GM21529 (cell line): ENCODE measurements at regions not wholly inside any gene's neighbourhood (a gene's known extent, or its start where the extent isn't known, plus 50 kb on each side); places are given as distances from the start of the nearest gene placed in this dataset.

Experiments
- ATAC-seq: cut with Tn5 transposase; IDR thresholded peaks from one replicate; pipeline ENCODE4 v1.9.1; 2021; ENCODE audit not compliant: unreplicated experiment

DNA sequence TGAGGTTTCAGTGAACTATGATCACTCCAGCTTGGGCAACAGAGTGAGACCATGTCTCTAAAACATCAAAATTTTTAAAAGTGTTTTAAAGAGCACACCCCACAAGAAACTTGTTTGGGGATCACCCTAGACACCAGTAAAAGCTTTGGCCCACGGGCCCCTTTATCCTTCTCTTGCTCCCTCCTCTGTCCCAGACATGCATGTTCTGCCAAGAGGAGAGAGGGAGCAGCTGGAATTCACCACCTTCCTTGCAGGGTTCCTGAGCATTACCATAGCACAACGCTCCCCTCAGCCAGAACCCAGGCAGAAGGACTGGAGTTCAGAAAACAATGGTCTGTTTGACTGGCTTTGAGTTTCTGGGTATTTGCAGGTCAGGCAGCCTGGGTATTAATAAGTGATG, 214.3 kb upstream of the CDH5 start:
- no peak for ATAC-seq

- ATAC-seq = no peak
Measured at GRCh38 chr16:66150698-66151482, 215.6 kb upstream of the CDH5 start.

DNA sequence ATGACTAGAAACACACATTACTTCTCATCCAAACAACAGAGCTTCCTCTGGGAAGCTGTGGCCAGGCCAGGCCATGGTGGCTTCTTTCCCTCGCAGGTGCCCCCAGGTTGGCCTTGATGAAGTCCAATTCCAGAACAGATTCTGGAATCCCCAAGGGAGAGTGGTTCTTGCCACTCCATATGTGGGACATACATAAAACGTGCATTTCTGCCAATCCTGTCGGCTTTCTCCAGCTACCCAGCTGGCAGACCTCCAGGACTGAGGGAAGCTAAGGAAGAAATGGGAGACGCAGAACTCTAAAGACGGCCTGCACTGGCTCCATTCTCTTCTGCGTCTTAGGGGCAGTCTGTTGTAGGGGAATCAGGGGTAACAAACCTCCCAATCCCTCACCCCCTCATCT, 219.2 kb upstream of the CDH5 start:
- no peak for ATAC-seq

DNA sequence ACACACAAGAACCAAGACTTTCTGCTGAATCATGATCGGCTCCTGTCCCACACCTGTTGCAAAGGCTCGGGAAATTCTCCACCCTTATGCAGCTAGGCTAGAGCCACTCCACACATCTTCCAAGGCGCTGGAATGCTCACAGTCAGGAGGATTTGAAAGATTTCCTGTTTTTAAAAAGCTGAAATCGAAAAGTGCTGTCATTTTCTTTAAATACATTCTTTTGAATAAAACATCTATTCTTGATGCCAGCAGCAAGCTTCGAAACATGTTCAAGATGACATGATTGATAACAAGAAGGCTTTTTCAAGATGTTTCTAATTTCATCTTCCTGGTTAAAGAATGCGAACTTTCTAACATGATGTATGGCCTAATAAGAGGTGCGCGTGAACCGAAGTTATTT, 219.7 kb upstream of the CDH5 start:
- ATAC-seq = no peak

- no peak for ATAC-seq
Measured at GRCh38 chr16:66144641-66145040, 221.8 kb upstream of the CDH5 start.

- no peak for ATAC-seq
Measured at GRCh38 chr16:66143415-66143814, 223.1 kb upstream of the CDH5 start.

GRCh38 chr16:66141885-66142284, 224.6 kb upstream of the CDH5 start:
- no peak for ATAC-seq

DNA sequence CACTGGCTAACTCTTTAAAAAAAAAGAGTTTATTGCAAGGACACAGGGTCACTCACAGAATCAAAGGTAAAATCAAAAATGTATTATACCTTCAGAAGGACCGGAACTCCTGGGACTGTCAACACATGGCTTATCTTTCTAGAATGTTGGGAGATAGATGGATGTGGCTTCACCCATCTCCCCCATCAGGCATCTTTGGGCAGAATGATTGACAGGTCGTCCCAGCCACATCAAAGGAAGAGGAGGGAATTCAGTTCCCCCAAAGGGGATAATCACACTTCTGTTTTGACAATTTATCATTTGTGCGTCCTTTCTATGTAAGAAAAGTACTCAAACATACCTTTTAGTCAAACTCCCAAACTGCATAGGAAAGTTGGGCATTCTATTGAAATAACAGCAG, 228.6 kb upstream of the CDH5 start:
- no peak for ATAC-seq

DNA sequence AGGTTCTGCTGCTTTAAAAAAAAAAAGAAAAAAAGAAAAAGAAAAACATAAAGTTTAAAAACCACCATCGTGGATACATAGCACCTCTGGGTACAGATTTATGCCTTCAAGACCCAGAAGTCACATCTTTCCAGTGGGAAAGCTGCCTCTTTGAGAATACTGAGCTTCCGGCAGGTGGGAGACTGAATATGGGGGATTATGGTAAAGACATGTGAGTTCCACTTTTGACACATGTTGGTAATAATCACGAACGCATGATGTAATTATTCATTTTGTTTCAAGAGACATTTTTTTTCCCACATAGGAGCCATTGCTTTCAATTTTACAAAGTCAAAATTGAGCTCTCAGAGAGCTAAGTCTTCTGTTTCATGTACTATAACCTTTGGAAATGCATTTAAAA, 229.7 kb upstream of the CDH5 start:
- ATAC-seq = no peak

DNA sequence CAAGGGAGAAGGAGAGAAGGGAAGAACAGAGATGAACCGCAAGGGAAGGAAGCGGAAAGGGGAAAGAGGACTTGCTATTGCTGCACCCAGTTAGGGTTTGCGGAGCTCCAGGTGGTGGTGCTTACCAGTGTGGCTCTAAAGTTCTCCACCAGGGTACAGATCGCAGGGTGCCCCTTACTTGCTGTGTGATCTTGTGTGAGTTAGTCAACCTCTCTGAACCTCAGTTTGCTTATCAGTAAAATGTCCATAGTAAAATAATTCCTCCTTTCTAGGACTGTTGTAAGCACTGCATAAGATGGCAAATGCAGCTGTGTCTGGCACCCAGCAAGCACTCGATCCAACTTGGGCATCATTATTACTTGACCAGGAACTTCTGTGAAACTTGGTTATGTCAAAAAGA, 230.7 kb upstream of the CDH5 start:
- ATAC-seq = no peak

GRCh38 chr16:66135421-66135831, 231.1 kb upstream of the CDH5 start:
- ATAC-seq = no peak

GRCh38 chr16:66134875-66135274, 231.6 kb upstream of the CDH5 start:
- ATAC-seq = no peak

DNA sequence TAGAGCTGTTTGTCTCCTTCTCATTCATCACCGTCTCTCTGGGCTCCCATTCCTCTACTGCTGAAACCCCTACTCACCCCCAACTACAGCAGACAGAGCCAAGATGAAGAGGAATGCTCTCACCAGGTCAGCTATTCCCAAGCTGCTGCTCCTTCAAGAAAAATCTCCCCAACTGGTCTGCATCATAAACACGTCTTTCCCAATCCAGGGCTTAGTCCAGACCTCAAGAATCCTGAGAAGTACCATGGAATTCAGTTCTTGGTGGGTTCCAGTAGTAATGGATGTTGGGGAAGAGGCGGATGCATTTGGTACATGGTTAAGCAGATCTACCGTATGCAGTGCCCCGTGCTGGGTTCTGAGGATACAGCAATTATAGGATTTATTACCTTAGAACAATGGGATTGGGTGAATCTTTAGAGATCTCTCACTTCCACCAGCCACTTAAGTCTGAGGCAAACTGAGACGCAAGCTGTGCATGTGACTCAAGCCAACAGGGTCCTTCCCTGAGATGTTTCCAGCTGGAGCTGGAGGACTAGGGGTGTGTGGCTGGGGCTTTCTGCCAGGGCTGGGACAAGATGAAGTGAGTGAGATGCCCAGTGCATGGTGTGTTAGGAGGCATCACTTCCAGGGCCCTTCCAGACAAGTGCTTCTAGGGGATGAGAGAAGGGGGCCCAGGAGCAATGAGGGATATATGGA, 232.7 kb upstream of the CDH5 start:
- no peak for ATAC-seq

DNA sequence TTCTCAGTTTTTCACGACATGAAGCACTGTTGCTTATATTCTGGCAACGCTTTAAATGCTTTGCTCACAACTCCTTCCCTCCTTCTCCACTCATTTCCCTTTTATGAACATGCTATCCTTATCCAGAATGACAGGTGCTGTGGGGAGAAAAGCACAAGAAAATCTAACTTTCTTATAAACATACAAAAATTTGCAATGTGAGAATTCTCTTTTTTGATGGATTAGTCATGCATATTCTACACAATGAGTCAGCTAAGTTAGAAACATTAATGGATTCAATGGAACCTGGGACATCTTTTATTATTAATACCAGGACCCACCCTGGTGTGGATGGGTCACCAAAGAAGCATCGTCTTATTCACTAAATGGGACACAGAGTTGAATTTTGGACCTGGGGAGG, 234.6 kb upstream of the CDH5 start:
- ATAC-seq = no peak

- no peak for ATAC-seq
Measured at GRCh38 chr16:66131156-66131807, 235.2 kb upstream of the CDH5 start.

DNA sequence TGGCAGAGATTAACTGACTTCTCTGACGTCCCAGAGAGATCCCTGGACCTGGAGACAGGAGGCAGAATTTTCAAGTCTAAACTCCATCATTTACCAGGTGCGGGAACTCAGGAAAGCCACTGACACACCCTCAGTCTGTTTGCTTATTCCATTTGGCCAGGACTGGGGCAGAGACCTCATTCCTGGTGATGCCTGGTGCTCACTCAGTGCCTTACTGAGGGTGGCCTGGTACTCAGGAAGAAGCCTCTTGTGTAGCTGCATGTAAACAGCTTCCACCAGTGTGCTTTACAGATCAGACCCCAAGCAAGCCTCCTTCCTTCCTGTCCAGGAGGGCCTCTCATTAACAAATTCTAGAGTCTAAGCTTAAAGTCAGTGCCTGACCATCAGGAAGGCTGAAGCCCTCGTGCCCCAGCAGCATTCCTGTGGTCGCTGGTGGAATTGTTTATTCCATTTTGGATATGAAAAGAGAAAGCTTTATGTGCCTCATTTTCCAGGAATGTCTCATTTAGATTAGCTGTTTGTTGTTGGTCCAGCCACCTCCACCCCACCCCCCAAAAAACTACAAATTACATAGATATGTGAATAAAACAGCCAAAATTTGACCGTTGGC, 236.1 kb upstream of the CDH5 start:
- ATAC-seq = no peak

DNA sequence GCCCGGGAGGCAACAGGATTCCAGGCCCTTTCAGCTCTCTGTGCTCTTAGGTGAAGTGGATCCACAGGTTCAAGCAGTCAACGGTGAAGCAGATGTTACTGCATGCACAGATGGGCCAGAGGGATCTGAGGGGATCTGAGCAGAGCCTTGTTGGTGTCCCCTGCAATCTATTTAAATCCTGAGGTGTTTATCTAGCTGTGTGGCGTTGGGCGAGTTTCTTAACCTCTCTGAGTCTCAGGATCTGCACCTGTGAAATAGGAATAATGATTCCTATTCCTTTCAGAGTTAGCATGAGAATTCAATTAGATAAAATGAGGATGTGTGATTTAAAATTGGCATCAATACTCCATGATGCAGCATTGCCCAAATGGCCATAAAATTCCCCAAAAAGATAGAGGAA, 237.3 kb upstream of the CDH5 start:
- ATAC-seq = no peak

DNA sequence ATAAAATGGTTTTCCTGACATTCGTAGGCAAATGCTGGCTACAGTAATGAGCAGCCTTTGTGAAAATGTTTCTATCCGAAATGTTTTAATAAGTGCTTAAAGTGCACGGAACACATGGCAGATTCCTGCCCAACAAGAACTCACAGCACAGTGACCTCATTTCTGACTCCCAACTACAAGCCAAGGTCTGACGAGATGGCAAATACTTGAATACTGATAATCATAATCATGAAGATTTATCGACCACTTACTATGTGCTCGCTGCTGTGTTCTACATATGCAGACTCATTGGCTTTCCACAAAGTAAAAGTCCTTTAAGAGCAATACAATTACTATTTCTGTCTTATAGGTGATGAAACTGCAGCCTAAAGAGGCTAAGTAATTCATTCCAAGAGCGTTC, 238.1 kb upstream of the CDH5 start:
- ATAC-seq = no peak

DNA sequence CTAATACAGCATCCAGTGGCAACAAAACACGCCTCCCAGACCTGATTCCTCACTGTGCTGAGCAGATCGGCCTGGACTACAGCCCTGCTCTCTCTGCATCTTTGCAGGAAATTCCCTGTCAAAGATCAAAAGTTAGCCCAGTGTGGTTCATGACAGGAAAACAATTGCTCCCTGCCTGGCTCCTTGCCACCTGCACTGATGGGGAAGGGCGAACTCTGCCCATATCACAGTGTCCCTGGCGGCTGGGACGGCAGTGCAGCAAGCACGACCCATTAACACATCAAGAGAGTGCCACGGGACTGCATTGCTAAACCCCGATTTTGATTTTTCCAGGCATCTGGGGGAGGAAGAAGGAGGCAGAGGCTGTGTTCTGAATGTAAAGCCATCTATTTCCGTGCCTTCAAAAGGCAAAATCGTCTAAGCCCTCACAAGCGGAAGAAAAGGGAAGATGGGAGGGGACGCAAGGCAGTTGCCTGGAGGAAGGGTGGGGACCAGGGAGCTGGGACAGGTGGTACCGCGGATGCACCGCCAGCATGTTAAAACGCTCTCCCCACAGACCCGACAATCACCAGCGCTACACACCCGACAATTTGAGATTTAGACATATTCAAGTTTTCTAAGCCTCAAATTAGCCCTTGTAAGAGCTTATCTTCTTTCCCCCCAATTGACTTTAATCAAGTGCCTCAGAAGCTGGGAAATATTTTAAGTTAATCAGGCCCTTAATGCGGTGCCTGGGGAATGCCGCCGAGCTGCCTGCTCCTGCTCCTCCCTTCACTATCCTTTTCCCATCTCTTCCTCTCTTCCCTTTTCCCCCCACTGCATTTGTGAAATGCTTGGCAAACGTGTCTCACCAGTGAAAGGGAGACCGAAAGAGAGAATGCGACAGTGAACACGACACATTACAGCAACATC, 238.8 kb upstream of the CDH5 start:
- ATAC-seq = no peak

DNA sequence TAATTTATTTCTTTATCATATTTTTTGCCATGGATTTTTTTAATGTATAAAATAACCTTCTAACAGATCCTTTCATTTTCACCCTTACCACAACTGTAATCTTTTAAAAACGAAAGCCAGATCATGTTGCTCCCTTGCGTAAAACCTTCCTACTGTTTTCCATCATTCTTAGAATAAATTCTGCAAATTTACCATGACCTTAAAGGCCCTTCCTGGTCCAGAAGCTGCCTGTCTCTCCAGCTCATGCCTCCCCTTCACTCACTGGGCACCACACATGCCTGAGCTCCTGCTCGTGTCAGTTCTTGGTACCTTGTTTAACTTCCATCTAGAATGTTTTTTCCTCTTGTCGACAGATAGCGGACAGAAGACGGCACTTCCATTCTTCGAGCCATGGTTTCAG, 245.0 kb upstream of the CDH5 start:
- ATAC-seq = no peak

GRCh38 chr16:66120656-66121055, 245.8 kb upstream of the CDH5 start:
- no peak for ATAC-seq
